ENCODE measurements at regions not wholly inside any gene's neighbourhood (a gene's known extent, or its start where the extent isn't known, plus 50 kb on each side); places are given as distances from the start of the nearest gene placed in this dataset.
"Not testable (repeated sequence)": the region's sequence is repeated elsewhere in the genome, so short reads cannot be mapped to it uniquely, and the experiment has no call there.

DNA sequence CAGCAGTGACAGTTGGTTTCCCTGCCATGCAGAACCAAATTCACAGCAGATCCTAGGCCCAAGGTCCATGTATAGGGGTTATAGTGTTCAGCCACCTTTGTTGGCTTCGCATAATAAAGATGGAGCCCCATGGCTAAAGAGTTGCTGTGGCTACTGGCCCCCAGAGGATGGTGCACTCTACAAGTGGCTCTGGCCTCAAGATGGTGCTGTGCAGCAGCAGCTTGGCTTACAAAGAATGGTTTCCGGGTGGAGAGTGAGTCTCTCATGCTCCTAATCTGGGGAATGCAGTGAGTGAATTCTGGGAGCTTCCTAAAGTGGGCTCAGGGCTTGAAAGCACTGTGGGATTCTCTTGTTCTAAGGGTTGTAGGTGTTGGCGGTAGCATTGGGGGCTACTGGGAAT is 1199.7 kb downstream of the CNTNAP5 start:
- DNase-seq (ENCODE audit: low read depth) = no peak

GRCh38 chr2:125227843-125228392 is 1202.8 kb downstream of the CNTNAP5 start:
- DNase-seq (ENCODE audit: low read depth) = no peak

GRCh38 chr2:125240870-125241269 is 1215.8 kb downstream of the CNTNAP5 start:
- DNase-seq (ENCODE audit: low read depth) = no peak

GRCh38 chr2:125243074-125243473 is 1218.0 kb downstream of the CNTNAP5 start:
- no peak for DNase-seq (ENCODE audit: low read depth)

DNA sequence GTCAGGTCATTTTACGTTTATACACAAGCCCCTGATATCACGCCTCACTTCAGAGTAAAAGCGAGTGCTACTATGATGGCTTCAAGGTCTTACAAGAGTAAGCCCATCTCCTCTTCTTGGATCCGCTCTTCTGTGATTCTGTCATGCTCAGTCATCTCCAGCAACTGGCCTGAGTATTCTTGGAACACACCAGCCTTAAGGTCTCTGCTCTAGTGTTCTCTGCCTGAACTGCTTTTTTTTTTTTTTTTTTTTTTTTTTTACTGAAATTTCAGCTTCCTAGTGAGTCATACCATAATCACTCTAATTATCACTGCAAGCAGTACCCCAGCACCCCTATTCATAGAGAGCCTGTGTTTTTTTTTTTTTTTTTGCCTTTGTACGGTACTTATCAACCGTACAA is 1228.9 kb downstream of the CNTNAP5 start:
- DNase-seq (ENCODE audit: low read depth) = no peak

GRCh38 chr2:125259451-125259850 is 1234.4 kb downstream of the CNTNAP5 start:
- no peak for DNase-seq (ENCODE audit: low read depth)

- DNase-seq (ENCODE audit: low read depth) = not testable (repeated sequence)
Measured at GRCh38 chr2:125260366-125260930, 1235.4 kb downstream of the CNTNAP5 start.

GRCh38 chr2:125264453-125264852 is 1239.4 kb downstream of the CNTNAP5 start:
- DNase-seq (ENCODE audit: low read depth) = no peak

DNA sequence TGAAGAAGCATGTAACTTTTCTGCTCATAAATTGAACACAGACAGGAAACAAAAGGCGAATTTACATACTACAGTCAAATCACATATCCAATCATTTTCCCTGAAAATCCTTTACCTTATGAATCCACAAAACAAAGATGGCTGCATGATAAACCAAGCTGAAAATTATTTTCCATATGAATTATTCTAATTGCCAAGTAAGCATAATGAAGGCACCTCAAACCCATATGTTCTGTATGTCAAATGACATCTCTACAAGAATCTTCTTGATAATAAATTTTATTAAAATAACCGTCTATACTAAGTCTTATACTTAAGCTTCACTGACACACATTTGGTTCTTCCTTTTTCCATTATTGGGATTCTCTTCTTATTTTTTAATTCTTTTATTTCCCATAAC is 1242.6 kb downstream of the CNTNAP5 start:
- no peak for DNase-seq (ENCODE audit: low read depth)

DNA sequence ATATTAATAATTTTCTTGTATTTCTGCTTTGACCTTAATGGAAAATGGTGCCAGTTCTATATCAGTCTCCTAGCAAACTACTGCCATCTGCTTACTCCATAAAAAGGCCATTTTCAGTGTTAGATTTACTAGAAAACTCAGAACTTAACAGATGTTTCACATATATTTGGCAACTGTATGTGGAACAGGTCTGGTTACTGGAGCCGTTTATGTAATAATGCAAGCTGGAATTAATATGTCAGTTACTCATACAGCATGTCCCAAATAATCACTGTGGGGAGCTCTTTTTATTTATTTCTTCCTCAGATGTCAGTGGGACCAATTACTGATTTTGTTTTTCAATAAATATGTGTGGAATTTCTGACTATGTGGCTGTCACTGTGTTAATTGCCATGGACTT is 1247.6 kb downstream of the CNTNAP5 start:
- no peak for DNase-seq (ENCODE audit: low read depth)

GRCh38 chr2:125274718-125275117 is 1249.6 kb downstream of the CNTNAP5 start:
- DNase-seq (ENCODE audit: low read depth) = no peak

- no peak for DNase-seq (ENCODE audit: low read depth)
Measured at GRCh38 chr2:125280265-125280664, 1255.2 kb downstream of the CNTNAP5 start.

GRCh38 chr2:125281242-125281641 is 1256.2 kb downstream of the CNTNAP5 start:
- no peak for DNase-seq (ENCODE audit: low read depth)

GRCh38 chr2:125296742-125297141 is 1271.7 kb downstream of the CNTNAP5 start:
- no peak for DNase-seq (ENCODE audit: low read depth)

DNA sequence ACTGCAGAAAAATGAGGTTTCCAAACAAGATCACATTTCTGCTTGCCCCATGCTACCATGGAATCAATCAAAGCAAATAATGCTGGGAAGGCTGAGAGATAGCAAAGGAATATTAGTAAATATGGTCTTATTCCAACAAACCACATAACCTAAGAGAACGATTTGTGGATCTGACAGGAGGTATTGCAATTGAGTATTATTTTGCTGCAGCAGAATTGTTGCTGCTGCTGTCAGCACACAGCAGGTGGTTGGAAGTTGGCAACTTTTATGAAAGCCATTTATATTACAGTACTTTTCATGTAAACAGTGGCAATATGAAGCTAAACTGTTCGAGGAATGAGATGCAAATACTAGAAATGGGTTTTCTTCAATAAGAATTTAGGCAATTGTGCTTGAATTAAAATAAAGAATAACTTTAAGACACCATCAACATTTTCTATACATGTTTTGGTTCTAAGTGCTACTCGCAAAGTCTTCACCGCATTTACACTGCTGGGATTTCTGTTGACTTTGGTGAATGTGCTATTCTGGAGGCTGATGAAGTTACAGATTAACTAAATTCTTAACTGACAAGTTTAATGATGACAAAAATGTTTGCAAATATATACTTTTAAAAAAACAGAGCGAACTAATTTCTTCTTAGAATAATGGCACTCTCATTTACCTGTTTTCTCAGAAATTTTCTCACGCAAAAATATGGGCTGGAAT is 1285.7 kb downstream of the CNTNAP5 start:
- DNase-seq (ENCODE audit: low read depth) = no peak

DNA sequence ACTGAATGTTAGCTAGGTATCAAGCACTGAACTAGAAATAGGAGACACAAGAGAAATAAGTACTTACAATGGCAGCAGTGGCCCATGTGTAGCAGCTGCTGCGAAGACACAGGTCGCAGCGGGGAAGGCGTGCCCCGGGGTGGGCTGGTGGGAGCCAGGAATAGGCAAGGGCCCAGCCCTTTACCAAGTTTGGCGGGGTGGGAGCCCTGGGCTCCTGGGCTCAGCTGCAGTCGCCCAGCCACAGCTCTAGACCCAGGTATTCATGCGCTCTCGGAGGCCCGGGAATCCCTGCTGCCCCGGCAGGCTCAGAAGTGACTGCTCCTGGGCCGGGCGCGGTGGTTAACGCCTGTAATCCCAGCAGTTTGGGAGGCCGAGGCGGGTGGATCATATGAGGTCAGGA is 1287.3 kb downstream of the CNTNAP5 start:
- no peak for DNase-seq (ENCODE audit: low read depth)

- DNase-seq (ENCODE audit: low read depth) = no peak
Measured at GRCh38 chr2:125313806-125314205, 1288.7 kb downstream of the CNTNAP5 start.

DNA sequence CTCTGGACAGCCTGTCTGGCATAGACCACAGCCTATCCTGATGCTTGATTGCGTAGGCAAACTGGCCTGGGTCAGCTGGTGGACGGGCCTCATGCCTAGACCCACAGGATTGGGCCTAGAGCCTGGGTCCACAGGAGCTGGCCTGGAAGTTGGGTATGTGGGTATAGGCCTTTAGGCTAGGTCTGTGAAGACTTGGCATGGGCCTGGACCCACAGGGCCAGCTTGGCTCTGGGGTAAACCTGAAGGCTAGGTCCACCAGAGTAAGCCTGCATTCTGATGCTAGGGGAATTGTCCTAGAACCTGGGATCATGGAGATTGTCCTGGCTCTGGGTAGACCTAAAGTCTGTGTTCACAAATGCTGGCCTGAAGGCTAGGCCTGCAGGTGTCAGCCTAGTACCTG is 1293.7 kb downstream of the CNTNAP5 start:
- no peak for DNase-seq (ENCODE audit: low read depth)

DNA sequence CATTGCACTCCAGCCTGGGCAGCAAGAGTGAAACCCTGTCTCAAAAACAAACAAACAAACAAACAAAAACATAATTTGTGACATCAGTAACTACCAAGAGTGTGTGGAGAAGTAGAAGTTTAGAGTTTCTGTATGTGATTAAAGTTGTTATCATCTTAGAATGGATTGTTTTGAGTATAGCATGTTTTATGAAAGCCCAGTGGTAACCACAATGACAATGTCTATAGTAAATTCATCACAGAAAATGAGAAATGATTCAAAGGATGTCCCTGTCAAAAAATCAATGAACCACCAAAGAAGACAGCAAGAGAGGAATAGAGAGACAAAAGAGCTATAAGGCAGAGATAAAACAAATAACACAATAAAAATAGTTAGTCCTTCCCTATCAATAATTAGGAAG is 1299.2 kb downstream of the CNTNAP5 start:
- DNase-seq (ENCODE audit: low read depth) = no peak

GRCh38 chr2:125330133-125330532 is 1305.0 kb downstream of the CNTNAP5 start:
- DNase-seq (ENCODE audit: low read depth) = no peak

DNA sequence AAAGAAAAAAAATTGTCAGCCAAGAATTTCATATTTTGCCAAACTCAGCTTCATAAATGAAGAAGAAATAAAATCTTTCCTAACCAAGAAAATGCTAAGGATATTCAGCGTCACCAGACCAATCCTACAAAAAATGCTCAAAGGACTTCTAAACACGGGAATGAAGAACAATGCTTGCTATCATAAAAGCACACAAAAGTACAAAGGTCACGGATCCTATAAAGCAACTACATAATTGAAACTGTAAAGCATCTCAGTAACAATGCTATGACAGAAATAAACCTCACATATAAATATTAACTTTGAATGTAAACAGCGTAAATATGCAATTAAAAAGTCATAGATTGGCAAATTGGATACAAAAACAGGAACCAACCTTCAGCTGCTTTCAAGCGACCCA is 1314.6 kb upstream of the GYPC start:
- DNase-seq (ENCODE audit: low read depth) = no peak

- not testable (repeated sequence) for DNase-seq (ENCODE audit: low read depth)
Measured at GRCh38 chr2:125353542-125353941, 1302.4 kb upstream of the GYPC start.

DNA sequence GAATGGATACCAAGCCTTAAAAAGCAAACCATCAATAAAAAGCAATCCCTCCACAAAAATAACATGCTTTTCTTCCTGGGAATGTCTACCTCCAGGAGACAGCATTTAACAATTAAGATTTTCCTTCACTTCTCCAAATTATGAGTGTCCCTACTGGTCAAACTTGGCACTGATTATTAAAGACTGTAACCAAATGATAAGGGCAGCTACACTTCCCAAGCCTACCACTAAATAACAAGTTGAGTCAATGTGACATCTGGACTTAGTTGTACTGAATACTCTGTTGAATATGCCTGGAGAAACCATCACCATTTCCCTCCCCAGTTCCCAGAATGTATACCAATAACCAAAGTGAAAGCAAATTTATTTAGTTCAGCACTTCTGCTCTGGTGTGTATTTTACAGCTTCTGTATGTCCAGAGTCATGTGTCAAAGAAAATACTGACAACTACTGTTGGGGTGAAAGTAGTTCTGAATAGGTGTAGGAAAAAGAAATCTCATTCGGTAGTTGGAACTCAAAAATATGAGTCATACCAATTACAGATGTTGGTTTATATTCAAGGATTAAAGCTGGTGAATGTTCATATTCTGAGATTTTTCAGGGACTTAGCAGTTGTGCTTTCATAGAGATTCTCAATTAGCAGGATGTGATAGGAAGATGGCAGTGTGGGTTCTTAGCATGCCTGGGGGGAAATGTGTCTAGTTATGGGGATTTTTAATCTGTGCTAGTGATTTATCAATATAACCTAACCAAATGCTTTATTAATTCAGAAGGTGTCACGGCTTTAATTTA is 1291.6 kb upstream of the GYPC start:
- DNase-seq (ENCODE audit: low read depth) = no peak
